ENCODE measurements at regions not wholly inside any gene's neighbourhood (a gene's known extent, or its start where the extent isn't known, plus 50 kb on each side); places are given as distances from the start of the nearest gene placed in this dataset.

DNA sequence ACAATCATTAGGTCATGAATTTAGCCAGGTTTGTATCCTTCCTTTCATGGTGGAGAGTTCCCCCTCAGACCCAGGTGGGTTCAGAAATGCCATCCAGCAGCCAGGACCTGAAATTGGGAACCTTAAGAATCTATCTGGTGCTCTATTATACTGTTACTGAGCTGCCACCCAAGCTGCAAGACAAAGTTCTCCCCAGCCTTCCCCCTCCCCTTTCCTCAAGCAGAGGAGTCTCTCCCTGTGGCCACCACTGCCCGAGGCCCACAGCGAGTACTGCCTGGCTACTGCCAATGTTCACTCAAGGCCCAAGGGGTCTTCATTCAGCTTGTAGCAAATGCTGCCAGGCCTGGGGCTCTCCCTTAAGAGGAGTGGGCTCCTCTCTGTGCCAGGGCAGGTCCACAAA lies 133.8 kb downstream of the TMEM38B start:
- DNase-seq: no peak

DNA sequence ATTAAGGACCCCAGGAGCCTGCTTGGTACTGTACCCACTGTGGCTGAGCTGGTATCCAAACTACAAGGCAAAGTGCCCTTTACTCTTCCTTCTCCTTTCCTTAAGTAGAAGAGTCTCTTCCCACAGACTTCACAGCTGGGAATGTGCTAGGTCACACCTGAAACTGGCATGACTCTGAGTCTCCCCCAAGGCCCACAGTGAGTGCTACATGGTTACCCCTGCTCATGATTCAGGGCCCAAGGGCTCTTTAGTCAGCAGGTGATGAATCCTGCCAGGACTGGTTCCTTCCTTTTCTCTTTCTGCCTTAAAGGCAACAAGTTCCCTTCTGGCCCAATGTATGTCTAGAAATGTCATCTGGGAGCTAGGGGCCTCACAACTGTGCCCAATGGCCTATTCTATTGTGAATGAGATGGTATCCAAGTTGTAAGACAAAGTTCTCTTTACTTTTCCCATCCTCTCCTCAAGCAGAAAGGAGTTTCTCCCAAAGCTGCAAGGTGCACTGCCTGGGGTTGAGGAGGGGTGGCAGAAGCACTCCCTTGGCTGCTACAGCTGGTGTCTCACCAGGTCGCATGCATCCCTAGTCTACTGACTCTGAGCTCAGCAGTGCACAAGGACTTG lies 134.4 kb downstream of the TMEM38B start:
- no peak for DNase-seq

DNA sequence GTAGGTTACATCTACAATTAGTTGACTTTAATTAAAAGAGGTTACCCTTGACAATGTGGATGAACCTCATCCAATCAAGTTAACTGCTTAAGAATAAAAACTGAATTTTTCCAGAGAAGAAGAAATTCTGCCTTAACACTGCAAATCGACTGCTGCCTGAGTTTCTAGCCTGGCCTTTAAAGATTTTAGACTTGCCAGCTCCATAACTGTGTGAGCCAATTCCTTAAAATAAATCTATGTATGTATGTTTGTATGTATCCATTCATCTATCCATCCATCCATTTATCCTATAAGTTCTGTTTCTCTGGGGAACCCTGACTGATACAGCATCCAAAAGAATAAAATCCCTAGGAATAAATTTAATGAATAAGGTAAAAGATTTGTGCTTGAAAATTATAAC lies 136.1 kb downstream of the TMEM38B start:
- no peak for DNase-seq

DNA sequence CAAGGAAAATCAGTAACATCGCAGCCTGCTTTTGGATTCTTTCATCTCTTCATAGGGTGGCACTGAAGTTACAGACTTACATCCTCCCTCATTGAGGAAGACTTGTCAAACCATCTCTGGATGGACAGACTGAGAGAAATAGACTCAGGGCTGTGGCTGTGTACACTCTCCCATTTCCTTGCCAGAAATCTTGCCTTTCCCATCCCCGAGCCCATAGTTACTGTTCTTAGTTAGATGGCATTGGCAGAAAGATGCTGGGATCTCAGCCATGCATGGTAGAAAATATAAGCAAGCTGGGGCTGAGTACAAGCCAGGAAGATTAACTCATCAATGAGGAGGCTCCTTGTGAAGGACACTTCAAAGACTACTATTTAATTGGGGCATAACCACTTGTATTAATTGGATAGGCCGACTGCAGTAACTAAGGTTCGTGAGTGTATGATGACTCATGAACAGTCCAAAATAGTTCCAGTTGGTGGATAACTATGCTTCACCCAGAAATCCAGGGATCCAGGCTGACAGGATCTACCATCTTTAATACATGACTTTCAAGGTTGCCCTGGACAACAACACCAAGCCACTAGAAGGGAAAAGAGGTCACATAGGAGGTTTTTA lies 137.9 kb downstream of the TMEM38B start:
- no peak for DNase-seq

DNA sequence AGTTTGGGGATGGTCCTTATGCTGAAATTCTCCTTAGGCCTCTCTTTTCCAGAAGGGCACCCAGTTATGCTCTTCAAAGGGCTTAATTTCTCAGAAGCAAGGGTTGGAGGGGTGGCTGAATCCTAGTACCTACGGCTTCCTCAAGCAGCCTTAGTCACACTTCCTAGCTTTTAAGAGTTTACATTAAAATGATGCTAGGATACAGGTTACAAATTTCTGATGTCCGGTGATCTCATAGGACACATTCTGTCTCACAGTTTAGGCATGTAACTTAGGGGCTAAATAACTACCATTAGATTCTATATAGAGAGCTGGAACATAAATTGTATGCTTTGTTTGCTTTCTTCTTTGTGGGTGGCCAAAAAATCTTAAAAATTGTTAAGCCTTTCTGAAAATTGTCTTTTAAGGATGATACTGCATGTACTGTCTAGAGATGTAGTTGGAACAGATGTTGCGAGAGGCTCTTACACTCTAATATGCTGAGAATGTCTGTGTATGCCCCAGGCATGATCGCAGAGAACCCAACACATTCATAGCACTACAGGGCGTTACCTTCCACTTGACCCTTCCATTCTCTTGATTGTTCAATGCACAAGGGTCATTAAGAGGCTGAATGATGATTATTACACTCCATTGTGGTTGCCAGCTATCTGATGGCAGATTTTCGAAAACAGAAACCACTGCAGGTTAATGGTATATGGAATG lies 139.1 kb downstream of the TMEM38B start:
- DNase-seq: no peak

DNA sequence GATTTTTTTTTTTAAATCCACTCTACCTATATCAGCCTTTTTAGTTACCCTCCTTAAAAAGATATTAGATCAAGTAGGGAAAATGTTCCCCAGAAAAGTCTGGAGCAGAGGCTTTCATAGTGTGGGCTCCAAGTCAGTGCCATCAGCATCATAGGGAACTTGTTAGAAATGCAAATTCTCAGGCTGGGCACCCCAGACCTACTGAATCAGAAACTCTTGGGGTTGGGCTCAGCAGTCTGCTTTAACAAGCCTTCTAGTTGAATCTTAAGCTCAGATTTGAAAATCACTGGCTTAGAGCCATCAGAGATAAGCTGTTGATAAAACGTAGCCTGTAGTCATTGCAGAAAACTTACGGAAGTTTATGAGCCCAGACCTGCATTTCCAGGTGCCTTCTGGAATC lies 140.1 kb downstream of the TMEM38B start:
- DNase-seq: no peak

DNA sequence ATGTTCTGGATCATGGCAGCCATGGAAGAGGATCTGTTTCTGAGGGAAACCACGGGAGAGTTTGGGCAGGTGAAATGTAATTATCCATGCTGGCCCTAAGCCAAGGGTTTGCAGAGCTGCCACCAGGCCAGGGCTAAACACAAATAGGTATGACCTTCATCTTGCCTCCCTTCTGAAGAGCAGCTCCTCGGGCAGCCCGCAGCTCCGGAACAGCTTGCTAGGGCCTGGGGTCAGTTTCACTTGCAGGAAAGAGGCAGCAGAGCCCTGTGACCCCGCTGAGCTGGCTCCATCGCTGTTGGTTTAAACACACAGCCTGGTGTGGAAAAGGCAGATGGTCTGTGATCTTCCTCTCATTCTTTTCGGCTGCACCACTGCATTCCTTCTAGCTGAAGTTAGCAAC lies 141.4 kb downstream of the TMEM38B start:
- DNase-seq: no peak

DNA sequence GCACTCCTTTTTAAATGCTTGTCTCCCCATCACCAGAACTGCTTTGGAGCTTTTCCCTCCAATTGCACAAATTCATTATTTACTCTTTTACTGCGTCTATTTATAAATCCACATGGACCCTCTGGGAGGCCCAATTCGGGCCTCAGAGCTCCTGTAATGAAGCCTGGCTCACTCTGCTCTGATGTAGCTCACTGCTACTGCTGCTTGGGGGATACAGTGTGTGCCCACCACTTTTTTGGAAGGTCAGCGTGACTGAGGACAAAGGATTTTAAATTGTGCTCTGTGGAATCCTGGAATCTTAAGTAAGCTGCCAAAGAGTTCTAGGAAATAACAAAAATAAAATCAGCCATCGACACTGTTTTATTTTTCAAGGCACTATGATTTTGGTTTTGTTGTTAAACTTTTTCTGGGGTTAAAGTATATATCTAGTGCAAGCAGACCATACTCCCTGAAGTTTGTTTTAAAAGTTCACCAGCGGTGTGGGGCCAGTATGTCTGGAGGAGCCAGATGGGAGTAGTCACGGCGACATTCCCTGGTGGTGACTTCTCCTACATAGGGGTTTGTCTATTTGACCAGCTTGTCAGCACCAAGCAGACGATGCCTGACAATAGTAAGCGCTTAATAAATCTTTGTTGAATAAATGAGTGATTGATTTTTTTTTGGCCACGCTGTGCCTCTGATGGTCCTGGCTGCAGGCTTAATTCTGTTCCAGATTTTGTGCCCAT lies 142.8 kb downstream of the TMEM38B start:
- no peak for DNase-seq

DNA sequence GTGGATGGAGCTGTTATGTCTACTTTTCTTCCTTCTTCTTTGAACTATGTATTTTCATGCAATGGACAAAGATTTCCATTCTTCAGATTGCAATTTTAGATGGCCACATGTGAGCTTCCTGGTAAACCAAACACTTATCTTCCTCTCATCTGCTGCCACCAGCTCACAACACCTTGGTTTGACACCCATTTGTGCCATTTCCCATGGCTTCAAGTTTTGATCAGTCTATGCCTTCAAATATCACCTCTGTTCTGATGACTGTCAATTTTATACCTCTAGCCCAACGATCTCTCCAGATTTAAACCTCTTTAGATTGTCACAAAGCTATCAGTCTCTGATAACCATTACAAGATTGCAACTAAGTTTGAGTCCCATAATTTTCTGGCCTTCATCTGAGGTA lies 147.2 kb downstream of the TMEM38B start:
- DNase-seq: no peak

DNA sequence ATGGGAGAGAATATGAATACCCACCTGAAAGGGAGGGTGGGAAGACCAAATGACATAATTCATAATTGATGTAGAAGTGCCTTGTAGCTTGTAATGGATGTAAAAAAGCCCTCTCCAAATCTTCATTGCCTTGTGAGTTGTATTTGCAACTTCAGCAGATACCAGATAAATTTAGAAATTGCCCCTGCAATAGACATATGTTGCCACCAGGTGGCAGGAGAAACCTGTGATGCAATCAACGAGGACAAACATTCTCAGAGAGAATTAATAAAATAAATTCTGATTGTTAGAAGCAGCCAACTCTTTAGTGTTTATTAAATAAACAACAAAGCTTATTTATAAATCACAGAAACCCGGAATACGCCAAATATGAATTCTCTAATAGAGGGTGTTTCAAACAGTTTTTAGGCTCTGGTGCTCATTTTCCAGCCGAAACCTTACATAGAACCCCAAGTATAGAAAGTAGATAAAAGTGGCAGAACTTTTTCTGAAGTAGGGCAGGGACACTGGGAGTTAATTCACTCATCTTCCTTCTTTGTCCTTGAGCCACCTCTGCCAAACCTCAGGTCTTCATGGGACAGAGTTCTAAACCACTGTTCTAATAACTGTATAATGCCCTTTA lies 147.8 kb downstream of the TMEM38B start:
- DNase-seq: peak; percentile 48

DNA sequence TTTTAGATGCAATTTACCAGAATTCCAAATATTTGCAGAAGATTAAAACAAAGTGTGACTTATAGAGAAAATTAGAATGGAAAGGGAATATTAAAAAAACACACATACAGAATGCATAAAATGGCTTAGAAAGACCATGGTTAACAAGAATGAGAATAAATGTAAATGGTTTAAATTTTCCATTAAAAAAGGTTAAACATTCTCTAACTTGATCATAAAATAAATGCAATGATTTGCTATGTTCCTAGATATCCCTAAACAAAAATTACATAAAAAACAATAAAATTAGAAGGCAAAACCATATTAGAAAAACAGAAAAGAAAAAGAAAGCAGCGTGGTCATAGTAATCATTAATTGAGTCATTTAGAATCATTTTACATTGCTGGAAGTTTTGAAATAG lies 152.5 kb downstream of the TMEM38B start:
- DNase-seq: no peak

DNA sequence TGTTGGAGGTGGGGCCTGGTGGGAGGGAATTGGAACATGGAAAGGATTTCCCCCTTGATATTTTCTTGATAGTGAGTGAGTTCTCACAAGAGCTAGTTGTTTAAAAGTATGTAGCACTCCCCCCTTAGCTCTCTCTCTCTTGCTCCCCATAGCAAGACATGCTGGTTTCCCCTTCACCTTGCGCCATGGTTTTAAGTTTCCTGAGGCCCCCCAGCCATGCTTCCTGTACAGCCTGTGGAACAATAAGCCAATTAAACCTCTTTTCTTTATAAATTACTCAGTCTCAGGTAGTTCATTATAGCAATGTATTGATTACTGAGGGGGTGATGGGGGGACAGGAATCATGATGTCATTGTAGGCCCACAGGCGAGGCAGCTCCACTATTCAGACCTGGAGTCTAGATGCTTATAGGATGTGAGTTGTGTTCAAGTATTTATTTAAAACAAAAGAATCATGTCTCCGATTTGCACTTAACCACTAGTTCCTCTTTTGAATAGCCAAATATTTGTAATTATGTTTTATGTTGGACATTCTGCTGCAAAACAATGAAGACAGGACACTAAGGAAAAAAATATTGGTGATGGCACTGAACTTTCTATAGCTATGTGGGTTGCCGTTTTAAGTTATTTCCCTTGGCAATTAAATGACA lies 156.6 kb downstream of the TMEM38B start:
- no peak for DNase-seq

DNA sequence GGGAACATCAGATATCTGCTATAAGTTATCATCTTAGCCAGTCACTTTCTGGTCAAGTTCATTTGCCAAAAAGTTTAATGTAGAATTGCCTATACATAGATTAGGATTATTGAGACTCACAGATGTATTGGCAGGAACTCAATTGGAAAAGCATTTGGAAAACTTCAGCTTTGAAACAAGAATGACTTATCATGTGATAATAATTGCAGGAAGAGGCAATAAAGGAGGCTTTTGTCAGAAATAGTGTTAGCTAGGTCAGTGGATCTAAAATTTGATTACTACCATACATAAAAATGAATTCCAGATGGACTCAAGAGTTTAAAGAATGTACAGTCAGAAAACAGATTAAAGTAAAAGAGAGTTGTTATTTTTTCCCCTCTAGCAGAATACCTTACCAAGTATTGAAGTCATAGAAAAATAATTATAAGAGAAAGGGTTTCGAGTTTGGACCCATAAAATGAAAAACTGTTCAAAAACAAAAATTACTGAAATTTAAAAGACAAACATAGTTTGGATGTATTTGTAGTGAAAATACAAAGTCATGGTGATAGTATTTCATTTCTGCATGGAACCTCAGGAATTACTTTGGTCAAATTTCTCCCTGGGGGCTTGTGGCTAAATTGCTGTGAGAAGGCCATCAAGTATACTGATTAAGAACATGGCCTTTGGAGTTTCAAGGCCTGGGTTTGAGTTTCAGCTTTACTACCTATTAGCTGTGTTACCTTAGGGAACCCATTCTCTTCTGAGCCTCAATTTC lies 159.9 kb downstream of the TMEM38B start:
- DNase-seq: no peak

DNA sequence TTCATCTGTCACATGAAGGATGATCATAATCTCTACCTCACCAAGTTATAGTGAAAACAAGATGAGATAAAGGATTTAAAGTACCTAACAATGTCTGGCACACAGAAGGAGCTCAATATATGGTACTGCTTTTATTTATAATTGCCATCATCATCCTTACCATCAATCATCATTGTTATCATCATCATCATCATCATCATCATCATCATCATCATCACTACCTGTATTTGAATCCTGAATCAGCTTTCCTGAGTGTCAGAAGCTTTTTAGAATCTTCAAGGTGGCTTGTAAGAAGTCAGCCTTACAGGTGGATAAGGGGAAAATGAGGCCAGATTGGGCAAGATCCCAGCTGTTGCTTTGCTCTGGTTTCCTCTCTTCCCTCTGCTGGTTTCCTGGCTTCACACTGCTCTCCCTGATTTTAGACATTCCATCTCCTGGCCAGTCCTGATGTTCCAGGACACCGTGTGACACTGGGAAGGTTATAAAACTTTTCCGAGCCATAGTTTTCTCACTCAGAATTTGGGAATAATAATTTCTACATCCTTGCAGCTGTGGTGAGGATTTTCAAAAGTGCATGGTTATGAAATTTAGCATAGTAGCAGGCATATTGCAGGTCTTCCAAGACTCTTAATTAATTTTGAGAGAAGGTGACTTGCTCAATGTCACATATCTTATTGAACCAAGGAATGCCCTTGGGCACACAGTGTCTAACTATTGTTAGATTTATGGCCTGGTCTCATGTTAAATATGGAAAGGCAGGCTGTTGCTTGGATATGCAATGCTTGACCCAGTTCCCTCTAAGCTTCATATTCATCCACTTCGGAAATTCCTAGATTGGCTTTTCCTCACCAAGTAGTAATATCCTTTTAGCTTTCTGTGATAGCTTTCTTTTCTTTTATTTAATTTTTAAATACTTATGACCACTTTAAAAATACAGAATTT lies 160.7 kb downstream of the TMEM38B start:
- DNase-seq: no peak

DNA sequence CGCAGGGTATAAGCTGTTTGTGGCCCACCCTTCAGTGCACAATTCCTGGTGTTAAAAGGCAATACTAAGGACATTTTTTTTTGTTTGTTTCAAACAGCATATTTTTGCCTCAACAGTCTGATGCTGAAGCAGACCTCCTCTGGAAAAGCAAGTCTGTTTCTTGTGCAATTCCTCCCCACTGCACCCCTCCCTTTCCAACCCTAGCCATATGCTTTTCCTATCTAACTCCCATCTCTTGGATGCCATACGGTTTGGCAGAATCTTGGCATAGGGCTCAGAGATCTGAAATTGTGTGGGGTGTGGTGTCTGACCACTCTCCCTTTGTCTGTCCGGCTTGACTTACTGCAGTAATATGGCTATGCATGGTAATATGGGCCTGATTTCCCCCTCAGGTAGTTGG lies 161.6 kb downstream of the TMEM38B start:
- no peak for DNase-seq

DNA sequence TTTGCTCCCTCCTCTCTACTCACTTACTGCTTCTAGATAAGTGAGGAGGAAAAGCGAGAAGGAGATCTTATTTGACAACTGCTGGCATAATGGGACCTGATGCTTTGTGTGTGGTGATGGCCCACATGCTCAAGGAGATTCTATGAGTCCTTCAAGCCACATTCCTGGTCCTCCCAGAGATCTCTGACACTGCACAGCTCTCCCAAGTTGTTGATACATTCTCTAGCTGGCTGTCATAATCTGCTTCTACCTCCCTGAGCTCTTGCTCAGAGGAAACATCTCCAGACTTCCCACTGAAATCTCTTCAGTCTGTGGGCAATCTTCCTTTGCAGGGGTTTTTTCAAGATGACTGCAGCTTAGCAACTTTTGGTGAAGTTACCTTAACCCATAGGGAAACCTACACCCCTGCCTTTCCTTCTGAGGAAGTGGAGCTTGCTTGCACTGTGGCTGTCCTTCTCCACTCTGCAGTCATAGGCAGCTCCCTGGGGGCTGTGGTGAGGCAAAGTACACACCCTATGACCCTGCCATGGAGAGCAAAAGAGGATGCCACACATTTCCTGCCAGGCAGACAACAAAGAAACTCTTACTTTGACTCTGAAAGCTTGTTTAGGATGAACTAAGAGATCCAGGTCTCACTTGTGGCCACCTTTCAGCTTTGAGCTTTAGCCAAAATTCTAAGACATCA lies 163.8 kb downstream of the TMEM38B start:
- peak; percentile 10 for DNase-seq

DNA sequence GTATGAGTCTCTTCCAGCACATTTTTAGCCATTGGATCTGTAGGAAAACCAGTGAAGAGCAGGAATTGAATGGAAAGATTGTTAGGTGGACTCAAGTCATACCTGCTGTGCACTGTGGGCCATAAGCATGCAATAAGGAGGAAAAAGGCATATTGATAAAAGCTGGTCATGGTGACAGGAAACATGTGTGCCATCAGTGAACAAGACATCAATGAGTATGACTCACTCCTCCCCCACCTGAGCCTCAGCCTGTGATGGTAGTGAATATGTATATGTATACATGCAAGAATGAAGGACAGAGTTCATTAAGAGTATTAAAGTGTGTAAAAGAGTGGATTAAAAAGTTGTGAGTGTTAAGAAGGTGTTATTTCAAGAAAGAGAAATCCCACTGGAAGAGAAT lies 164.5 kb downstream of the TMEM38B start:
- no peak for DNase-seq

DNA sequence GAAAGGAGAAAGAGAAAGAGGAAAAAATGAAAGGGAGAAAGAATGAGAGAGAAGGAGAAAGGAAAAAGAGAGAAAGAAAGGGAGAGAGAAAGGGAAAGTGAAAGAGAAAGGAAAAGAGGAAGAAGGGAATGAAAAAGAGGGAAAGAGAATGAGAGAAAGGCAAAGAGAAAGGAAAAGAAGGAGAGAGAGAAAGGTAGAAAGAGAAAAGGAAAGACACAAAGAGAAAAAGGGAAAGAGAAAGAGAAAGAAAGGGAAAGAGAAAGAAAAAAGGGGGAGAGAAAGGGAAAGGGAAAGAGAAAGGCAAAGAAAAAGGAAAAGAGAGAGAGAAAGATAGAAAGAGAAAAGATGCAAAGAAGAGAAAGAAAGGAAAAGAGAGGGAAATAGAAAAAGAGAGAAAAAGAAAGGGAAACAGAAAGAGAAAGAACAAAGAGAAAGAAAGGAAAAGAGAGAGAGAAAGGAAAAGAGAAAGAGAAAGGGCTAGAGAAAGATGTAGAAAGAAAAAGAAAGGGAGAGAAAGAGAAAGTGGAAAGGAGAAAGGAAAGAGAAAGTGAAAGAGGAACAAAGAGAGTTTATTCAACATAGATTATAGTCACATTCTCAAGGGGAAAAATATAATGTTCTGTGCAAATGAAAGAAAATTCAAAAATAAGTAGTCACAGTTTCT lies 165.2 kb downstream of the TMEM38B start:
- DNase-seq: no peak

DNA sequence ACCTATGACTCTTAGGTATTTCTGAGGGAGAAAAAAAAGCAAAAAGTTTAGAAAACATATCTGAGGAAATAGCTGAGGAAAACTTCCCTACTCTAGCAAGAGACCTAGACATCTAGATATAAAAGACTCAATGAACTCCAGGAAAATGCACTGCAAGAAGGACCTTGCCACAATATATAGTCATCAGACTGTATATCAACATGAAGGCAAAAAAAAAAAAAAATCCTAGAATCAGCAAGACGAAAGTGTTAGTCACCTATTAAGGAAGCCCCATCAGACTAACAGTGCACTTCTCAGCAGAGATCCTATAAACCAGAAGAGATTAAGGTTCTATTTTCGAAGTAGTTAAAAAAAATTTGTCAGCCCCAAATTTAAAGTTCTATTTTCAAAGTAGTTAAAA lies 166.2 kb downstream of the TMEM38B start:
- no peak for DNase-seq

DNA sequence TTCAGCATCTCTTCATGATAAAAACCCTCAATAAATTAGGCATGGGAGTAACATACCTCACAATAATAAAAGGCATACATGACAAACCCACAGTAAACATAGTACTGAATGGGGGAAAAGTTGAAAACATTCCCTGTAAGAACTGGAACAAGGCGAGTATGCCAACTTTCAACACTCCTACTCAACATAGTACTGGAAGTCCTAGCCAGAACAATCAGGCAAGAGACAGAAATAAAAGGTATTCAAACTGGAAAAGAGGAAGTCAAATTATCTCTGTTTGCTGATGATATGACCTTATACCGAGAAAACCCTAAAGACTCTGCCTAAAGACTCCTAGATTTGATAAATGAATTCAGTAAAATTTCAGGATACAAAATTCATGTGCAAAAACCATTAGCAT lies 167.6 kb downstream of the TMEM38B start:
- no peak for DNase-seq

Measured in activated CD4-positive, alpha-beta T cell treated with anti-CD3 and anti-CD28 coated beads, Interleukin-10, Interleukin-2, amounts not matched to agents 100 ng/mL and 50 ng/mL, durations not matched to agents 16 hours and 8 hours (primary cell).